A549 (cell line): ENCODE measurements at regions not wholly inside any gene's neighbourhood (a gene's known extent, or its start where the extent isn't known, plus 50 kb on each side); places are given as distances from the start of the nearest gene placed in this dataset.

Experiments used
- ATAC-seq, 2 experiments: fragments of 200-7000 bp in 1 of 2; fragments of >200 bp in 1 of 2; cut with Nextera tagmentation in 1 of 2; cut with Tn5 transposase in 1 of 2; 3 replicates each; pipeline versions ENCODE4 v1.8.0 to v1.9.1; 2018 to 2020; ENCODE audit warnings: mild to moderate bottlenecking in 1 of 2, moderate library complexity in 1 of 2
- CTCF ChIA-PET: fragments of 300-600 bp; sonication (Branson Sonifier 250); formaldehyde crosslinking; extraction: SDS; loops from one replicate; lab custom pipeline; 2021; ENCODE audit warnings: antibody characterized with exemption, inconsistent platforms; lab: Yijun Ruan, JAX
- POLR2A ChIA-PET: fragments of 350-600 bp; formaldehyde crosslinking; extraction: SDS; loops from one replicate; lab custom pipeline; 2021; ENCODE audit warnings: antibody characterized with exemption, inconsistent platforms; lab: Yijun Ruan, JAX
- DNase-seq, 2 experiments: peaks; one replicate each; pipeline versions ENCODE4 v3.0.0 to v3.0.0-alpha.2; 2011 to 2016; ENCODE audit warnings: low read depth in 1 of 2, low spot score in 1 of 2
- FAIRE-seq: peaks from 2 replicates; lab custom pipeline; 2011; peaks lifted over from hg19 to GRCh38; lab: Jason Lieb, UNC
- H3K27ac ChIP-seq, 2 experiments: fragments of >200 bp; sonication (Bioruptor Twin); formaldehyde crosslinking; 3 replicates each; pipeline ENCODE4 v1.5.1; 2016 to 2017
- H3K4me1 ChIP-seq: fragments of >200 bp; sonication (Bioruptor Twin); formaldehyde crosslinking; 3 replicates; pipeline ENCODE4 v1.6.1; 2016
- H3K4me2 ChIP-seq: fragments of >200 bp; sonication (Bioruptor Twin); formaldehyde crosslinking; 3 replicates; pipeline ENCODE4 v1.6.1; 2016
- H3K4me3 ChIP-seq: fragments of >200 bp; sonication (Bioruptor Twin); formaldehyde crosslinking; 3 replicates; pipeline ENCODE4 v1.5.1; 2016
- H3K9me3 ChIP-seq: fragments of >200 bp; sonication (Bioruptor Twin); formaldehyde crosslinking; 3 replicates; pipeline ENCODE4 v1.6.1; 2016
- ATOH8 ChIP-seq: fragments of 250-450 bp; sonication (Bioruptor Pico); IDR thresholded peaks from 2 replicates; pipeline ENCODE4 v1.5.0; 2020; ENCODE audit warnings: low read depth, mild to moderate bottlenecking, moderate library complexity
- BCL3 ChIP-seq: fragments of >200 bp; sonication (Bioruptor Twin); formaldehyde crosslinking; IDR thresholded peaks from 3 replicates; pipeline ENCODE4 v1.6.1; 2016
- CBX2 ChIP-seq: fragments of 200-600 bp; sonication (generic); IDR thresholded peaks from 2 replicates; pipeline ENCODE4 v1.6.1; 2016; ENCODE audit warnings: low read depth, mild to moderate bottlenecking, borderline replicate concordance
- CBX8 ChIP-seq: fragments of 200-600 bp; sonication (generic); IDR thresholded peaks from 2 replicates; pipeline ENCODE4 v1.6.1; 2016
- CEBPB ChIP-seq, 2 experiments: fragments of >200 bp in 1 of 2; sonication (Bioruptor Twin) in 1 of 2; formaldehyde crosslinking in 1 of 2; IDR thresholded peaks; 2 replicates each; pipeline ENCODE4 v1.6.1; 2012 to 2016
- E2F6 ChIP-seq: IDR thresholded peaks from 2 replicates; pipeline ENCODE4 v1.6.1; 2012; ENCODE audit warnings: low read depth, borderline replicate concordance
- EHF ChIP-seq: fragments of 250-450 bp; sonication (Bioruptor Pico); IDR thresholded peaks from 2 replicates; pipeline ENCODE4 v1.5.0; 2020; ENCODE audit warnings: mild to moderate bottlenecking
- EHMT2 ChIP-seq: fragments of 200-600 bp; sonication (generic); IDR thresholded peaks from 2 replicates; pipeline ENCODE4 v1.6.1; 2016; ENCODE audit warnings: antibody characterized with exemption, low read depth, mild to moderate bottlenecking, moderate library complexity
- GATA3 ChIP-seq: IDR thresholded peaks from 2 replicates; pipeline ENCODE4 v1.6.1; 2012; ENCODE audit warnings: borderline replicate concordance
- HDAC2 ChIP-seq: fragments of 200-600 bp; sonication (generic); IDR thresholded peaks from 2 replicates; pipeline ENCODE4 v1.6.1; 2016
- HES2 ChIP-seq: fragments of >200 bp; sonication (Bioruptor Twin); formaldehyde crosslinking; IDR thresholded peaks from 2 replicates; pipeline ENCODE4 v1.6.1; 2016
- HEYL ChIP-seq: fragments of 250-450 bp; sonication (Bioruptor Pico); IDR thresholded peaks from 2 replicates; pipeline ENCODE4 v1.8.0; 2021; ENCODE audit warnings: mild to moderate bottlenecking, moderate library complexity
- HMGXB4 ChIP-seq: fragments of 250-450 bp; sonication (Bioruptor Pico); IDR thresholded peaks from 2 replicates; pipeline ENCODE4 v1.5.0; 2021; ENCODE audit warnings: mild to moderate bottlenecking, moderate library complexity, borderline replicate concordance
- HOXB13 ChIP-seq: fragments of 250-450 bp; sonication (Bioruptor Pico); IDR thresholded peaks from 2 replicates; pipeline ENCODE4 v1.5.0; 2020; ENCODE audit warnings: low read depth, mild to moderate bottlenecking, moderate library complexity
- JUN ChIP-seq, 2 experiments: fragments of >200 bp; sonication (Bioruptor Twin); formaldehyde crosslinking; IDR thresholded peaks; 2 replicates in 1 of 2; 3 replicates in 1 of 2; pipeline ENCODE4 v1.6.1; 2016 to 2017
- KDM1A ChIP-seq: fragments of 200-600 bp; sonication (generic); IDR thresholded peaks from 2 replicates; pipeline ENCODE4 v1.6.1; 2016; ENCODE audit warnings: low read depth, mild to moderate bottlenecking
- KDM5A ChIP-seq: fragments of 200-600 bp; sonication (generic); IDR thresholded peaks from 2 replicates; pipeline ENCODE4 v1.6.1; 2016; ENCODE audit warnings: antibody characterized with exemption, mild to moderate bottlenecking
- MAX ChIP-seq: IDR thresholded peaks from 2 replicates; pipeline ENCODE4 v1.6.1; 2012
- MAZ ChIP-seq: fragments of 150-350 bp; IDR thresholded peaks from 2 replicates; pipeline ENCODE4 v1.6.1; 2014; ENCODE audit warnings: antibody characterized with exemption, low read depth, low read length, borderline replicate concordance
- NFE2L2 ChIP-seq: fragments of 150-350 bp; conservative IDR thresholded peaks from 2 replicates; pipeline ENCODE4 v1.6.1; 2014; ENCODE audit warnings: low read length
- NR3C1 ChIP-seq: fragments of >200 bp; sonication (Bioruptor Twin); formaldehyde crosslinking; IDR thresholded peaks from 3 replicates; pipeline ENCODE4 v1.6.1; 2017
- PHF8 ChIP-seq: fragments of 200-600 bp; sonication (generic); IDR thresholded peaks from 2 replicates; pipeline ENCODE4 v1.6.1; 2016; ENCODE audit warnings: low read depth, mild to moderate bottlenecking, antibody characterized with exemption, moderate library complexity, borderline replicate concordance
- RAD21 ChIP-seq, 2 experiments: fragments of >200 bp in 1 of 2; sonication (Bioruptor Twin) in 1 of 2; formaldehyde crosslinking in 1 of 2; IDR thresholded peaks in 1 of 2; conservative IDR thresholded peaks in 1 of 2; 2 replicates in 1 of 2; 3 replicates in 1 of 2; pipeline ENCODE4 v1.6.1; 2012 to 2018; ENCODE audit warnings: inconsistent platforms in 1 of 2
- REST ChIP-seq: fragments of 200-600 bp; sonication (generic); IDR thresholded peaks from 2 replicates; pipeline ENCODE4 v1.6.1; 2016; ENCODE audit warnings: antibody characterized with exemption, mild to moderate bottlenecking, moderate library complexity
- RFX5 ChIP-seq: fragments of 450-650 bp; IDR thresholded peaks from 2 replicates; pipeline ENCODE4 v1.7.1; 2014; ENCODE audit warnings: antibody characterized with exemption, mild to moderate bottlenecking, moderate library complexity
- TP53 ChIP-seq: fragments of 250-450 bp; sonication (Bioruptor Pico); IDR thresholded peaks from 2 replicates; pipeline ENCODE4 v1.5.0; 2021; ENCODE audit warnings: mild to moderate bottlenecking, moderate library complexity
- ZSCAN20 ChIP-seq: fragments of 250-450 bp; sonication (Bioruptor Pico); IDR thresholded peaks from 2 replicates; pipeline ENCODE4 v1.8.0; 2022; ENCODE audit warnings: mild to moderate bottlenecking, moderate library complexity
- WGBS: methylation state at CpG from one replicate; pipeline ENCODE4 v1.1.6; 2017; ENCODE audit errors: missing lambda C conversion rate; 5-methylcytosine and 5-hydroxymethylcytosine counted together

GRCh38 chr4:179040259-179040658 is 1598.0 kb upstream of the AGA start:
- 0% methylated on average over 1 of the region's 1 CpG for WGBS
- no peak overlapping the region for H3K4me2 ChIP-seq
- H3K4me1 ChIP-seq = no peaks in the 10 kb centered on the region
- H3K27ac ChIP-seq = no peak overlapping the region
- ChIA-PET CTCF (no interaction called here), POLR2A (no interaction called here)
- FAIRE-seq (no peak), ATAC-seq (no peak), DNase-seq (no peak)
- H3K4me3 ChIP-seq = no peak overlapping the region
- no peaks in the 10 kb centered on the region for H3K9me3 ChIP-seq
- TF ChIP-seq ATOH8 (CRISPR knock-in tag) = no peak
- no peak for TF ChIP-seq RAD21 (conservative IDR thresholded peaks at IDR 0.05 in 1 of 2, IDR thresholded peaks at IDR 0.05 in 1 of 2)
- no peak for TF ChIP-seq MAZ
- TF ChIP-seq KDM5A = no peak
- TF ChIP-seq HOXB13 (CRISPR knock-in tag) = no peak
- TF ChIP-seq CEBPB (IDR thresholded peaks at IDR 0.05) = no peak
- TF ChIP-seq KDM1A = no peak
- TF ChIP-seq RFX5 = no peak
- no peak for TF ChIP-seq MAX
- no peak for TF ChIP-seq JUN (IDR thresholded peaks at IDR 0.05)
- no peak for TF ChIP-seq GATA3
- TF ChIP-seq HMGXB4 = no peak

- CTCF ChIA-PET = no interaction called here
- H3K9me3 ChIP-seq = no peaks in the 10 kb centered on the region
- DNase-seq = no peak
- no peak overlapping the region for H3K27ac ChIP-seq
- 17% methylated on average over 6 of the region's 6 CpGs for WGBS
- H3K4me3 ChIP-seq = no peak overlapping the region
- no peak overlapping the region for H3K4me2 ChIP-seq
- ATAC-seq = no peak
- FAIRE-seq = no peak
- POLR2A ChIA-PET = no interaction called here
- no peaks in the 10 kb centered on the region for H3K4me1 ChIP-seq
- TF ChIP-seq HEYL (CRISPR knock-in tag) (no peak), REST (no peak), KDM5A (no peak), EHF (CRISPR knock-in tag) (no peak), MAZ (no peak), HES2 (no peak), NR3C1 (no peak)
These were observed 1606.7 kb upstream of the AGA start for GRCh38 chr4:179048839-179049453.

GRCh38 chr4:179051206-179051605 is 1609.0 kb upstream of the AGA start:
- DNase-seq (no peak), ATAC-seq (no peak), FAIRE-seq (no peak)
- WGBS = 11% methylated on average over 1 of the region's 1 CpG
- H3K9me3 ChIP-seq = no peaks in the 10 kb centered on the region
- no peaks in the 10 kb centered on the region for H3K4me1 ChIP-seq
- ChIA-PET CTCF (no interaction called here), POLR2A (no interaction called here)
- no peak overlapping the region for H3K4me3 ChIP-seq
- H3K4me2 ChIP-seq = no peak overlapping the region
- H3K27ac ChIP-seq = no peak overlapping the region
- TF ChIP-seq HDAC2 (no peak), BCL3 (no peak), EHF (CRISPR knock-in tag) (no peak), PHF8 (no peak), ZSCAN20 (CRISPR knock-in tag) (no peak), NFE2L2 (no peak), EHMT2 (no peak), E2F6 (no peak), CEBPB (IDR thresholded peaks at IDR 0.05) (no peak), MAZ (no peak), CBX8 (no peak), TP53 (CRISPR knock-in tag) (no peak), KDM5A (no peak), KDM1A (no peak), CBX2 (no peak)
